HepG2 (cell line): ENCODE measurements at regions not wholly inside any gene's neighbourhood (a gene's known extent, or its start where the extent isn't known, plus 50 kb on each side); places are given as distances from the start of the nearest gene placed in this dataset.

ENCODE experiments used
- ATAC-seq: fragments of 200-7000 bp; cut with Tn5 transposase; 3 replicates; pipeline ENCODE4 v1.9.1; 2020; ENCODE audit warnings: mild to moderate bottlenecking, moderate library complexity
- BruUV-seq: library from RNA; stranded (reverse); fragments of 400-500 nt; replicated peaks from 2 replicates; lab custom pipeline; 2021; lab: Mats Ljungman, UMichigan
- CTCF ChIA-PET: fragments of 300-600 bp; formaldehyde crosslinking; extraction: SDS; loops from one replicate; lab custom pipeline; 2021; ENCODE audit warnings: low total read pairs, inconsistent platforms, low intra/inter-chr PET ratio; lab: Yijun Ruan, JAX
- POLR2A ChIA-PET: fragments of 350-600 bp; sonication (Branson Sonifier 250); formaldehyde crosslinking; loops from one replicate; lab custom pipeline; 2020; ENCODE audit warnings: antibody characterized with exemption, inconsistent platforms; lab: Yijun Ruan, JAX
- DNase-seq: peaks from one replicate; pipeline ENCODE4 v3.0.0-alpha.2; 2015; ENCODE audit warnings: low spot score
- FAIRE-seq: peaks from 3 replicates; lab custom pipeline; 2011; peaks lifted over from hg19 to GRCh38; lab: Jason Lieb, UNC
- H2AFZ ChIP-seq: one replicate; pipeline ENCODE4 v1.6.1; 2011; ENCODE audit warnings: low read length, inconsistent platforms
- H3K27ac ChIP-seq: fragments of 300-600 bp; 3 replicates; pipeline ENCODE4 v1.8.0; 2011; ENCODE audit warnings: mixed run types, mild to moderate bottlenecking, mixed read lengths, low read length, inconsistent platforms; ENCODE audit not compliant: insufficient read depth; ENCODE audit errors: extremely low read length
- H3K27me3 ChIP-seq, 2 experiments: fragments of 200-600 bp in 1 of 2; 2 replicates in 1 of 2; 3 replicates in 1 of 2; pipeline versions ENCODE4 v1.6.0 to v1.8.0; 2011; ENCODE audit warnings: low read length in 2 of 2, mild to moderate bottlenecking in 2 of 2, moderate library complexity in 2 of 2, inconsistent platforms in 1 of 2; ENCODE audit not compliant: insufficient read depth in 2 of 2, control insufficient read depth in 1 of 2
- H3K36me3 ChIP-seq, 2 experiments: fragments of 200-600 bp in 1 of 2; replicated peaks in 1 of 2; 2 replicates in 1 of 2; 3 replicates in 1 of 2; pipeline versions ENCODE4 v1.5.1 to v1.8.0; 2011; ENCODE audit warnings: low read length in 2 of 2, inconsistent platforms in 1 of 2; ENCODE audit not compliant: insufficient read depth in 2 of 2, control insufficient read depth in 1 of 2
- H3K4me1 ChIP-seq: 2 replicates; pipeline ENCODE4 v1.5.1; 2012; ENCODE audit warnings: low read length, inconsistent platforms; ENCODE audit not compliant: insufficient read depth
- H3K4me2 ChIP-seq: 2 replicates; pipeline ENCODE4 v1.6.0; 2011; ENCODE audit warnings: low read depth, low read length, inconsistent platforms
- H3K4me3 ChIP-seq, 3 experiments: fragments of 200-600 bp in 1 of 3; sonication (generic), shearing (Covaris generic) in 1 of 3; replicated peaks in 1 of 3; 2 replicates each; pipeline ENCODE4 v1.5.1; 2011 to 2016; ENCODE audit warnings: low read length in 3 of 3, inconsistent platforms in 2 of 3, low read depth in 2 of 3, mild to moderate bottlenecking in 2 of 3, control low read depth in 1 of 3, mixed read lengths in 1 of 3; ENCODE audit not compliant: insufficient read depth in 1 of 3
- H3K79me2 ChIP-seq: one replicate; pipeline ENCODE4 v1.6.1; 2011; ENCODE audit warnings: low read length, inconsistent platforms; ENCODE audit not compliant: insufficient read depth
- H3K9ac ChIP-seq: 2 replicates; pipeline ENCODE4 v1.6.0; 2011; ENCODE audit warnings: mild to moderate bottlenecking, low read depth, low read length, inconsistent platforms; ENCODE audit not compliant: insufficient read depth
- H3K9me3 ChIP-seq: 2 replicates; pipeline ENCODE4 v1.5.1; 2012; ENCODE audit warnings: mild to moderate bottlenecking, low read length
- H4K20me1 ChIP-seq: 2 replicates; pipeline ENCODE4 v1.6.0; 2011; ENCODE audit warnings: inconsistent platforms, mild to moderate bottlenecking, low read length, moderate library complexity; ENCODE audit not compliant: insufficient read depth
- ATAD3A ChIP-seq: sonication (generic); formaldehyde crosslinking; IDR thresholded peaks from 2 replicates; pipeline ENCODE4 v1.4.0; 2020; ENCODE audit warnings: missing genetic modification reagents
- CEBPG ChIP-seq: IDR thresholded peaks from 2 replicates; pipeline ENCODE4 v1.6.1; 2016
- ELF3 ChIP-seq: IDR thresholded peaks from 2 replicates; pipeline ENCODE4 v1.6.1; 2016; ENCODE audit warnings: missing genetic modification reagents, missing compliant biosample characterization
- FOXA3 ChIP-seq: IDR thresholded peaks from 2 replicates; pipeline ENCODE4 v1.6.1; 2016; ENCODE audit warnings: missing genetic modification reagents, missing compliant biosample characterization
- GATA4 ChIP-seq: sonication (generic); IDR thresholded peaks from 2 replicates; pipeline ENCODE4 v1.6.1; 2016; ENCODE audit warnings: antibody characterized with exemption, low read depth, borderline replicate concordance
- MNT ChIP-seq: fragments of 450-650 bp; IDR thresholded peaks from 2 replicates; pipeline ENCODE4 v1.6.1; 2016
- PHB2 ChIP-seq: fragments of 450-650 bp; IDR thresholded peaks from 2 replicates; pipeline ENCODE4 v1.6.1; 2018; ENCODE audit not compliant: partially characterized antibody
- PLSCR1 ChIP-seq: sonication (generic); formaldehyde crosslinking; IDR thresholded peaks from 2 replicates; pipeline ENCODE4 v1.5.0; 2020; ENCODE audit warnings: missing genetic modification reagents, mild to moderate bottlenecking, borderline replicate concordance
- TEAD3 ChIP-seq: optimal IDR thresholded peaks from 2 replicates; pipeline ENCODE3; 2016; ENCODE audit warnings: borderline replicate concordance
- ZNF205 ChIP-seq: IDR thresholded peaks from 2 replicates; pipeline ENCODE4 v1.6.1; 2018; ENCODE audit warnings: missing biosample characterization, missing genetic modification reagents
- ZNF274 ChIP-seq: sonication (generic); formaldehyde crosslinking; IDR thresholded peaks from 2 replicates; pipeline ENCODE4 v1.5.1; 2020; ENCODE audit warnings: mild to moderate bottlenecking, missing genetic modification reagents
- ZNF276 ChIP-seq: sonication (generic); formaldehyde crosslinking; IDR thresholded peaks from 2 replicates; pipeline ENCODE4 v1.4.0; 2020; ENCODE audit warnings: mild to moderate bottlenecking, low read depth, missing genetic modification reagents
- ZNF615 ChIP-seq: sonication (generic); formaldehyde crosslinking; IDR thresholded peaks from 2 replicates; pipeline ENCODE4 v1.5.0; 2020; ENCODE audit warnings: mild to moderate bottlenecking, missing genetic modification reagents, borderline replicate concordance
- ZNF619 ChIP-seq: sonication (generic); formaldehyde crosslinking; IDR thresholded peaks from 2 replicates; pipeline ENCODE4 v1.4.0; 2020; ENCODE audit warnings: mild to moderate bottlenecking, missing genetic modification reagents
- ZNF83 ChIP-seq: sonication (generic); formaldehyde crosslinking; IDR thresholded peaks from 2 replicates; pipeline ENCODE4 v1.4.0; 2020; ENCODE audit warnings: missing genetic modification reagents, mild to moderate bottlenecking, borderline replicate concordance
- WGBS: methylation state at CpG from one replicate; pipeline ENCODE4 v1.1.6; 2017; ENCODE audit warnings: low lambda C conversion rate; 5-methylcytosine and 5-hydroxymethylcytosine counted together
- in situ Hi-C: cut with HindIII; loops from 2 replicates; pipeline ENCODE4 v1.10.0; 2017; ENCODE audit warnings: low pct_unique_long_range_greater_than_20kb; ENCODE audit not compliant: extremely low pct_ligation_motif_present
- intact Hi-C: fragments of 100-400 bp; cut with micrococcal nuclease; formaldehyde crosslinking; loops from one replicate; pipeline ENCODE4 v1.10.0; 2022; ENCODE audit not compliant: unreplicated experiment

- in situ Hi-C loops, result no loop called here
- Histone ChIP-seq H3K4me1 (peaks cover 11% of the 10 kb centered on the region), H3K36me3 (no peaks in the 10 kb centered on the region), H3K27ac (no peak overlapping the region), H3K27me3 (no peaks in the 10 kb centered on the region), H2AFZ (no peak overlapping the region), H3K79me2 (no peaks in the 10 kb centered on the region), H3K4me2 (peak overlapping the region; percentile 41), H3K9me3 (no peaks in the 10 kb centered on the region), H4K20me1 (no peaks in the 10 kb centered on the region), H3K9ac (no peak overlapping the region), H3K4me3 (no peak overlapping the region; a peak in 1 of 6 replicates)
- intact Hi-C loops, result no loop called here
- CTCF ChIA-PET, result no interaction called here
- ATAC-seq, result peak; percentile 79
- no peak for FAIRE-seq
- no TSS peak for BruUV-seq
- peak; percentile 39 for DNase-seq
- POLR2A ChIA-PET, result no interaction called here
- WGBS, result 4% methylated on average over 2 of the region's 2 CpGs
- TF ChIP-seq FOXA3 (peak; percentile 52), ZNF274 (CRISPR knock-in tag) (no peak), ZNF615 (CRISPR knock-in tag) (no peak), PLSCR1 (no peak), ZNF276 (CRISPR knock-in tag) (no peak), TEAD3 (CRISPR knock-in tag) (peak; percentile 34), ELF3 (CRISPR knock-in tag) (peak; percentile 23; the same call in 1 of the 2 replicates), GATA4 (no peak), ZNF83 (CRISPR knock-in tag) (no peak), ZNF619 (CRISPR knock-in tag) (no peak), ZNF205 (CRISPR knock-in tag) (no peak), MNT (peak; percentile 25; the same call in 1 of the 2 replicates), ATAD3A (no peak), PHB2 (no peak), CEBPG (no peak)
Observed at GRCh38 chr5:112485934-112486355, 66.9 kb upstream of the EPB41L4A start.
